VCaP (cell line): ENCODE measurements at regions not wholly inside any gene's neighbourhood (a gene's known extent, or its start where the extent isn't known, plus 50 kb on each side); places are given as distances from the start of the nearest gene placed in this dataset.
"Not testable (repeated sequence)": the region's sequence is repeated elsewhere in the genome, so short reads cannot be mapped to it uniquely, and the experiment has no call there.

ENCODE experiments used
- H3K27ac ChIP-seq: fragments of 450-650 bp; 2 replicates; pipeline ENCODE4 v1.5.1; 2017
- CTCF ChIP-seq: fragments of 450-650 bp; conservative IDR thresholded peaks from 2 replicates; pipeline ENCODE4 v1.5.1; 2017; ENCODE audit warnings: mild to moderate bottlenecking, moderate library complexity

- TF ChIP-seq CTCF, result no peak
- H3K27ac ChIP-seq, result no peak overlapping the region
Observed at GRCh38 chr15:70576696-70577095, 186.7 kb downstream of the UACA start.

- no peak for TF ChIP-seq CTCF
Observed at GRCh38 chr15:70576276-70576675, 187.1 kb downstream of the UACA start.

GRCh38 chr15:70575231-70576226 lies 187.8 kb downstream of the UACA start:
- TF ChIP-seq CTCF, result no peak
- H3K27ac ChIP-seq, result no peak overlapping the region

More at GRCh38 chr15:70576276-70576675, 187.1 kb downstream of the UACA start:
- no peak overlapping the region for H3K27ac ChIP-seq

GRCh38 chr15:70574325-70574724 lies 189.0 kb downstream of the UACA start:
- H3K27ac ChIP-seq, result not testable (repeated sequence)

GRCh38 chr15:70573121-70573850 lies 190.1 kb downstream of the UACA start:
- no peak for TF ChIP-seq CTCF

GRCh38 chr15:70569714-70570231 lies 193.6 kb downstream of the UACA start:
- TF ChIP-seq CTCF, result no peak
- H3K27ac ChIP-seq, result no peak overlapping the region

More at GRCh38 chr15:70573121-70573850, 190.1 kb downstream of the UACA start:
- H3K27ac ChIP-seq, result no peak overlapping the region

GRCh38 chr15:70569091-70569713 lies 194.2 kb downstream of the UACA start:
- no peak overlapping the region for H3K27ac ChIP-seq
- peak; percentile 77 for TF ChIP-seq CTCF
